Activated B cell treated with CpG ODN at 0.5 μM for 24 hours (primary cell): ENCODE measurements at regions not wholly inside any gene's neighbourhood (a gene's known extent, or its start where the extent isn't known, plus 50 kb on each side); places are given as distances from the start of the nearest gene placed in this dataset.

Experiments used
- ATAC-seq: fragments of 200-7000 bp; cut with Tn5 transposase; one replicate; pipeline ENCODE4 v1.10.0; 2021; ENCODE audit warnings: low read depth, mild to moderate bottlenecking, moderate library complexity
- CTCF ChIA-PET: fragments of 350-600 bp; sonication (Branson Sonifier 250); formaldehyde crosslinking; loops from one replicate; lab custom pipeline; 2021; ENCODE audit warnings: antibody characterized with exemption; lab: Charles Lee
- POLR2A ChIA-PET: fragments of 350-600 bp; sonication (Branson Sonifier 250); formaldehyde crosslinking; loops from one replicate; lab custom pipeline; 2021; ENCODE audit warnings: antibody characterized with exemption; lab: Charles Lee
- DNase-seq: peaks from one replicate; pipeline ENCODE4 v3.0.0; 2022
- H3K27ac Mint-ChIP-seq: one replicate; pipeline ENCODE4 v1.8.0; 2020; ENCODE audit warnings: mixed read lengths
- H3K27me3 Mint-ChIP-seq: one replicate; pipeline ENCODE4 v1.8.0; 2021; ENCODE audit warnings: mixed read lengths
- H3K36me3 Mint-ChIP-seq: one replicate; pipeline ENCODE4 v1.8.0; 2021; ENCODE audit warnings: low read depth, mixed read lengths
- H3K4me1 Mint-ChIP-seq: one replicate; pipeline ENCODE4 v1.8.0; 2021; ENCODE audit warnings: mixed read lengths
- H3K4me3 Mint-ChIP-seq: one replicate; pipeline ENCODE4 v1.8.0; 2020; ENCODE audit warnings: mild to moderate bottlenecking, mixed read lengths
- H3K9me3 Mint-ChIP-seq: one replicate; pipeline ENCODE4 v1.8.0; 2020; ENCODE audit warnings: mixed read lengths
- CTCF ChIP-seq: fragments of 200-600 bp; IDR thresholded peaks from one replicate; pipeline ENCODE4 v1.8.0; 2022; ENCODE audit warnings: antibody characterized with exemption, mild to moderate bottlenecking
- intact Hi-C: fragments of 100-400 bp; cut with micrococcal nuclease; formaldehyde crosslinking; loops from one replicate; pipeline ENCODE4 v1.15.1; 2024

GRCh38 chr12:58801986-58802385 is 118.3 kb downstream of the LRIG3 start:
- no peaks in the 10 kb centered on the region for H3K36me3 Mint-ChIP-seq
- TF ChIP-seq CTCF = no peak
- H3K9me3 Mint-ChIP-seq = peaks cover 2% of the 10 kb centered on the region
- no peaks in the 10 kb centered on the region for H3K4me1 Mint-ChIP-seq
- intact Hi-C loops = no loop called here
- DNase-seq = no peak
- POLR2A ChIA-PET = no interaction called here
- H3K27ac Mint-ChIP-seq = no peak overlapping the region
- CTCF ChIA-PET = no interaction called here
- no peak overlapping the region for H3K4me3 Mint-ChIP-seq
- H3K27me3 Mint-ChIP-seq = no peaks in the 10 kb centered on the region
- no peak for ATAC-seq

GRCh38 chr12:58803908-58804307 is 116.4 kb downstream of the LRIG3 start:
- Mint-ChIP-seq H3K27ac (no peak overlapping the region), H3K4me1 (no peaks in the 10 kb centered on the region), H3K9me3 (peaks cover 2% of the 10 kb centered on the region), H3K27me3 (no peaks in the 10 kb centered on the region), H3K36me3 (no peaks in the 10 kb centered on the region), H3K4me3 (no peak overlapping the region)
- ChIA-PET CTCF (no interaction called here), POLR2A (no interaction called here)
- intact Hi-C loops = no loop called here
- TF ChIP-seq CTCF = no peak
- no peak for DNase-seq
- no peak for ATAC-seq

GRCh38 chr12:58804749-58805148 is 115.6 kb downstream of the LRIG3 start:
- H3K27ac Mint-ChIP-seq = no peak overlapping the region
- no peak for ATAC-seq
- H3K36me3 Mint-ChIP-seq = no peaks in the 10 kb centered on the region
- no peaks in the 10 kb centered on the region for H3K9me3 Mint-ChIP-seq
- no peak overlapping the region for H3K4me3 Mint-ChIP-seq
- no peak for TF ChIP-seq CTCF
- no peaks in the 10 kb centered on the region for H3K27me3 Mint-ChIP-seq
- intact Hi-C loops = no loop called here
- POLR2A ChIA-PET = no interaction called here
- CTCF ChIA-PET = no interaction called here
- no peaks in the 10 kb centered on the region for H3K4me1 Mint-ChIP-seq
- no peak for DNase-seq

- no peak for DNase-seq
- Mint-ChIP-seq H3K9me3 (no peaks in the 10 kb centered on the region), H3K4me3 (no peak overlapping the region), H3K36me3 (no peaks in the 10 kb centered on the region), H3K27me3 (no peaks in the 10 kb centered on the region), H3K27ac (no peak overlapping the region), H3K4me1 (no peaks in the 10 kb centered on the region)
- intact Hi-C loops = no loop called here
- ATAC-seq = no peak
- ChIA-PET POLR2A (no interaction called here), CTCF (no interaction called here)
- TF ChIP-seq CTCF = no peak
These were observed 111.2 kb downstream of the LRIG3 start for GRCh38 chr12:58809064-58809607.

- Mint-ChIP-seq H3K9me3 (no peaks in the 10 kb centered on the region), H3K27ac (no peak overlapping the region), H3K4me3 (no peak overlapping the region), H3K27me3 (no peaks in the 10 kb centered on the region), H3K4me1 (no peaks in the 10 kb centered on the region), H3K36me3 (no peaks in the 10 kb centered on the region)
- intact Hi-C loops = no loop called here
- ATAC-seq = no peak
- CTCF ChIA-PET = no interaction called here
- POLR2A ChIA-PET = no interaction called here
- DNase-seq = no peak
- TF ChIP-seq CTCF = no peak
These were observed 109.0 kb downstream of the LRIG3 start for GRCh38 chr12:58811346-58811745.
